ENCODE measurements at regions not wholly inside any gene's neighbourhood (a gene's known extent, or its start where the extent isn't known, plus 50 kb on each side); places are given as distances from the start of the nearest gene placed in this dataset.

GRCh38 chr3:41148478-41148877 is 50.8 kb upstream of the CTNNB1 start:
- TF ChIP-seq CTCF (conservative IDR thresholded peaks at IDR 0.05; ENCODE audit: low read length) (no peak), EZH2phosphoT487 (IDR thresholded peaks at IDR 0.05; ENCODE audit: borderline replicate concordance, low read depth, low read length) (no peak)

Measured in OCI-LY7 (cell line).